GM12892 (cell line): ENCODE measurements at regions not wholly inside any gene's neighbourhood (a gene's known extent, or its start where the extent isn't known, plus 50 kb on each side); places are given as distances from the start of the nearest gene placed in this dataset.

Experiments
- POLR2A ChIP-seq: IDR thresholded peaks from 2 replicates; pipeline ENCODE4 v1.6.1; 2011; ENCODE audit warnings: low read depth, low read length, control low read depth
- TAF1 ChIP-seq: IDR thresholded peaks from 2 replicates; pipeline ENCODE4 v1.6.1; 2011; ENCODE audit warnings: low read depth, mild to moderate bottlenecking, control low read depth, low read length, borderline replicate concordance

- TF ChIP-seq TAF1 (no peak), POLR2A (no peak)
Measured at GRCh38 chrX:117376460-117376859, 740.1 kb downstream of the KLHL13 start.
